Esophagus muscularis mucosa (tissue), 4 donors: ENCODE measurements at regions not wholly inside any gene's neighbourhood (a gene's known extent, or its start where the extent isn't known, plus 50 kb on each side); places are given as distances from the start of the nearest gene placed in this dataset.

ENCODE experiments used
- CTCF ChIP-seq, 3 experiments: fragments of 200-600 bp in 2 of 3; fragments of 450-650 bp in 1 of 3; sonication (generic) in 2 of 3; IDR thresholded peaks; one replicate each; pipeline ENCODE4 v1.5.1; 2017 to 2019; ENCODE audit warnings: antibody characterized with exemption in 3 of 3, mild to moderate bottlenecking in 2 of 3, moderate library complexity in 1 of 3
- EP300 ChIP-seq: sonication (generic); formaldehyde crosslinking; IDR thresholded peaks from one replicate; pipeline ENCODE4 v1.6.1; 2017; ENCODE audit warnings: antibody characterized with exemption
- POLR2A ChIP-seq: fragments of 450-650 bp; IDR thresholded peaks from one replicate; pipeline ENCODE4 v1.6.1; 2017; ENCODE audit warnings: antibody characterized with exemption, moderate library complexity, mild to moderate bottlenecking, low read depth
- POLR2AphosphoS5 ChIP-seq, 2 donors: sonication (generic); formaldehyde crosslinking; IDR thresholded peaks; one replicate each; pipeline ENCODE4 v1.6.1; 2017; ENCODE audit warnings: antibody characterized with exemption in 2 of 2

DNA sequence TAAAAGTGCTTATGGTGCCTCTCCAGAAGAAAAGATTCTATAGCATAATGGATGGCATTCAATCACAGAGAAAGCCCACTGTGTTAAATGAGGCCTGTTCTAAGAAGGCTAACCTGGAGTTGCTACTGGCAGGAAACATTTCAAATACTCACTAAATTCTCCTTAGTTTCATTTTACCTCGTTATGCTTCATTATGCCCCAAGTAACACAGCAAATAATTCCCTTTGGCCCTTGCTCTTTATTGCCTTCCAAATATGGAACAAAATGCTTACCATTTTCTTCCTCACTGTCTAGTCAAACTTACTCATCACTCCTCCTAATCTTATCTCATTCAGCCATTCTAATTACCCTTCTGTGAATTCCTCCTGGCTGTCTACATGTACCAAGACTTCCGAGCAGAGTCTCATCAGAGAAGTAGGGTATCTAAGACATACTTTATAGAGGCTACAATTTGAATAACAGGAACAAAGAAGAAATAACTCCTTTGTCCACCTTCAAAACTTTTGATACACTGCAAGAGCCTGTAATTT is 292.1 kb upstream of the CLEC14A start:
- TF ChIP-seq CTCF (IDR thresholded peaks at IDR 0.05) (no peak), POLR2AphosphoS5 (IDR thresholded peaks at IDR 0.05) (no peak), POLR2A (no peak), EP300 (no peak)
